Coronary artery (tissue), 2 donors: ENCODE measurements at regions not wholly inside any gene's neighbourhood (a gene's known extent, or its start where the extent isn't known, plus 50 kb on each side); places are given as distances from the start of the nearest gene placed in this dataset.
A peak's percentile ranks its signal among the peaks of the same experiment; 100 is the strongest.

Experiments
- DNase-seq: peaks from one replicate; pipeline ENCODE4 v3.0.0-alpha.2; 2017; ENCODE audit warnings: low spot score
- H3K27ac ChIP-seq, 2 donors: fragments of 200-600 bp; sonication (generic); one replicate each; pipeline ENCODE4 v1.5.1; 2016 to 2019
- H3K4me3 ChIP-seq: fragments of 200-600 bp; sonication (generic); 2 replicates; pipeline ENCODE4 v1.5.1; 2016; ENCODE audit warnings: mild to moderate bottlenecking, moderate library complexity
- TF ChIP-seq, protein P1 (sequence below): fragments of 200-600 bp; sonication (generic); IDR thresholded peaks from one replicate; pipeline ENCODE4 v1.5.1; 2019; ENCODE audit warnings: antibody characterized with exemption

DNA sequence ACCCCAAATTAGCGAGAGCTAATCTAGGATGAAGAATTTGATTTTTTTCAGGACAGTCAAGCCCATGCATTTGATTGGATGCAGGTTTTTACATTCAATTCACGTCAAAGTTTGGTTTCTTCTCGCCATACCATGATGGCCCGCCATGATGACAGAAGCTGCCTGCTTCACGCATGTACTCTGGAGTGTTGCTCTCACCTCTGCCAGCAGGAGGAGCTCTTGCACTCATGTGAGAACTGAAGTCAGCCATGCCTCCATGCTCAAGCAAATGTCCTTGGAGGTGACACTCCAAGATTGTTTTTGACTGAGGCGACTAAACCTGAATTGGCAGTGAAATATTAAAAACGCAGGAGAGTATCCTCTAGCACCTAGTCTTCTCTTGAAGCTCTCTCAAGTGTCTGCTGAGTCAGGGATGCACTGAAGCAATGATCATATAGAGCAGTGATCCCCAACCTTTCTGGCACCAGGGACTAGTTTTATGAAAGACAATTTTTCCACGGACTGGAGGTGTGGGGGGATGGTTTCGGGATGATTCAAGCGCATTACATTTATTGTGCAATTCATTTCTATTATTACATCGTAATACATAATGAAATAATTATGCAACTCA is 120.9 kb downstream of the SAMMSON start:
- no peak overlapping the region for H3K27ac ChIP-seq
- H3K4me3 ChIP-seq = no peak overlapping the region
- DNase-seq = no peak
- TF ChIP-seq, protein P1, sequence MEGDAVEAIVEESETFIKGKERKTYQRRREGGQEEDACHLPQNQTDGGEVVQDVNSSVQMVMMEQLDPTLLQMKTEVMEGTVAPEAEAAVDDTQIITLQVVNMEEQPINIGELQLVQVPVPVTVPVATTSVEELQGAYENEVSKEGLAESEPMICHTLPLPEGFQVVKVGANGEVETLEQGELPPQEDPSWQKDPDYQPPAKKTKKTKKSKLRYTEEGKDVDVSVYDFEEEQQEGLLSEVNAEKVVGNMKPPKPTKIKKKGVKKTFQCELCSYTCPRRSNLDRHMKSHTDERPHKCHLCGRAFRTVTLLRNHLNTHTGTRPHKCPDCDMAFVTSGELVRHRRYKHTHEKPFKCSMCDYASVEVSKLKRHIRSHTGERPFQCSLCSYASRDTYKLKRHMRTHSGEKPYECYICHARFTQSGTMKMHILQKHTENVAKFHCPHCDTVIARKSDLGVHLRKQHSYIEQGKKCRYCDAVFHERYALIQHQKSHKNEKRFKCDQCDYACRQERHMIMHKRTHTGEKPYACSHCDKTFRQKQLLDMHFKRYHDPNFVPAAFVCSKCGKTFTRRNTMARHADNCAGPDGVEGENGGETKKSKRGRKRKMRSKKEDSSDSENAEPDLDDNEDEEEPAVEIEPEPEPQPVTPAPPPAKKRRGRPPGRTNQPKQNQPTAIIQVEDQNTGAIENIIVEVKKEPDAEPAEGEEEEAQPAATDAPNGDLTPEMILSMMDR = peak; percentile 37

DNA sequence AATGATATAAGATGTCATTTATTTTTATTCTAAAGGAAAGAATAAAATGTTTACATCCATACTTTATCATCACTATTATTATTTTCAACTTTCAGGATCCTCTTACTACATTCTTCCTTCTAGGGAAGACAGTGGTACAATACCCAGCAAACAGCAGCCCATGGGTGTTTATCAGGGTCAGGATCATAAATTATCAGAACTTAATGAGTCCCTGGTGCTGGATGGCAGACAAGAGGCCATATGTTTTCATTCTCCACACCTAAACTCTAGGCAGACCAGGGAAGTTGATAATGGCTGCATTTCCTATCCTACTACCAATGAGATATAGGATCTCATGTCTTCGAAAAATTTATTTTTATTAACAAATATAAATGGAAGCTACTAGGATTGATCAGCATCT is 127.7 kb downstream of the SAMMSON start:
- H3K4me3 ChIP-seq = no peak overlapping the region
- TF ChIP-seq, protein P1 = no peak
- no peak overlapping the region for H3K27ac ChIP-seq

DNA sequence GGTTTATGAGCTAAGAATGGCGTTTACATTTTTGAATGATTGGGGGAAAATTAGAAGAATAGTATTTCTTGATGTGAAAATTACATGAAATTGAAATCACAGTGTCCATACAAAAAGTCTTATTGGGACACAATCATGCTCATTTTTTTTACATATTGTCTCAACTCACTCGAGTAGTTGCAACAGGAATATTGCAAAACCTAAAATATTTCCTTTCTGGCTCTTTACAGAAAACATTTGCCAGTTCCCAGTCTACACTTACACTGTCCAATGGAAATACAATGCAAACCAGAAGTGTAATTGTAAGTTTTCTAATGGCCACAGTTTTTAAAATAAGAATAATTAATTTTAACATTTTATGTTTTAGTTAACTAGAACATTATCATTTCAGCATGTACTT is 137.8 kb downstream of the SAMMSON start:
- TF ChIP-seq, protein P1 = no peak
- H3K4me3 ChIP-seq = no peak overlapping the region
- no peak overlapping the region for H3K27ac ChIP-seq
- DNase-seq = no peak

More for the DNA sequence above, 127.7 kb downstream of the SAMMSON start:
- DNase-seq = no peak

DNA sequence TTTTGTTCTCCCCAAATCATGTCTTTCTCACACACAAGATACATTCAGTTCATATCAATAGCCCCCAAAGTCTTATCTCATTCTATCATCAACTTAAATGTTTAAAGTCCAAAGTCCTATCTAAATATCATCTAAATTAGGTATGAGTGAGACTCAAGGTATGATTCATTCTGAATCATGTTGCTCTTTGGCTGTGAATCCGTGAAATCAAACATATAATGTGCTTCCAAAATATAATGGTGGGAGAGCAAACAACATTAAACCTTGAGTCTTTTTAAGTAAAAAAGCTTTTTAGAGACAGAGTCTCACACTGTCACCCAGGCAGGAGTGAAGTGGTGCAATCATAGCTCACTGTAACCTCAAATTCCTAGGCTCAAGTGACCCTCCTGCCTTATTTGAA is 139.1 kb downstream of the SAMMSON start:
- H3K4me3 ChIP-seq = no peak overlapping the region
- no peak overlapping the region for H3K27ac ChIP-seq
- DNase-seq = no peak
- TF ChIP-seq, protein P1 = no peak
